Stomach (tissue), 8 donors: ENCODE measurements at regions not wholly inside any gene's neighbourhood (a gene's known extent, or its start where the extent isn't known, plus 50 kb on each side); places are given as distances from the start of the nearest gene placed in this dataset.

Source experiments
- DNase-seq, 2 donors: peaks; one replicate each; pipeline versions ENCODE4 v3.0.0 to v3.0.0-alpha.2; 2013 to 2019
- H3K27ac ChIP-seq, 5 donors: fragments of 200-600 bp in 4 of 5; sonication (generic) in 4 of 5; one replicate each; pipeline ENCODE4 v1.5.1; 2013 to 2019; ENCODE audit warnings: mild to moderate bottlenecking in 1 of 5, moderate library complexity in 1 of 5
- H3K27me3 ChIP-seq, 3 donors: fragments of 200-600 bp; sonication (generic); one replicate each; pipeline ENCODE4 v1.5.1; 2017 to 2019; ENCODE audit warnings: mixed run types in 1 of 3
- H3K36me3 ChIP-seq, 4 donors: fragments of 200-600 bp; sonication (generic); 1 replicate in 3 of 4; 2 replicates in 1 of 4; pipeline ENCODE4 v1.5.1; 2016 to 2019
- H3K4me1 ChIP-seq, 4 donors: fragments of 200-600 bp; sonication (generic); one replicate each; pipeline ENCODE4 v1.5.1; 2016 to 2019
- H3K4me3 ChIP-seq, 4 donors: fragments of 200-600 bp; sonication (generic) in 3 of 4; one replicate each; pipeline ENCODE4 v1.5.1; 2016 to 2019; ENCODE audit warnings: mild to moderate bottlenecking in 1 of 4
- H3K9me3 ChIP-seq, 4 donors: fragments of 200-600 bp; sonication (generic); one replicate each; pipeline ENCODE4 v1.5.1; 2016 to 2019
- CTCF ChIP-seq, 7 experiments: fragments of 450-650 bp in 4 of 7; fragments of 200-600 bp in 3 of 7; sonication (generic) in 3 of 7; IDR thresholded peaks; one replicate each; pipeline ENCODE4 v1.5.1; 2016 to 2019; ENCODE audit warnings: antibody characterized with exemption in 7 of 7, control low read depth in 2 of 7, mild to moderate bottlenecking in 1 of 7
- EP300 ChIP-seq: sonication (generic); formaldehyde crosslinking; IDR thresholded peaks from one replicate; pipeline ENCODE4 v1.6.1; 2017; ENCODE audit warnings: antibody characterized with exemption
- POLR2A ChIP-seq, 4 donors: fragments of 450-650 bp; IDR thresholded peaks; one replicate each; pipeline ENCODE4 v1.6.1; 2016; ENCODE audit warnings: antibody characterized with exemption in 4 of 4, control low read depth in 2 of 4, mild to moderate bottlenecking in 1 of 4, moderate library complexity in 1 of 4
- POLR2AphosphoS5 ChIP-seq, 3 donors: sonication (generic); formaldehyde crosslinking; IDR thresholded peaks; one replicate each; pipeline ENCODE4 v1.6.1; 2016; ENCODE audit warnings: antibody characterized with exemption in 3 of 3
- WGBS, 5 donors: extraction: QIAGEN DNeasy Blood & Tissue Kit in 3 of 5; methylation state at CpG; one replicate each; pipeline versions ENCODE4 v1.1.5 to v1.1.7; 2013 to 2018; 5-methylcytosine and 5-hydroxymethylcytosine counted together
- intact Hi-C: fragments of 100-400 bp; cut with DNase I; formaldehyde crosslinking; loops from one replicate; pipeline ENCODE4 v1.15.1; 2023; ENCODE audit warnings: low total_unique reads
- donor health status: healthy with polysubstance abuse.
- donor health status: Bipolar disorder and iron deficiency.
- donor health status: healthy.

- H3K27ac ChIP-seq: no peak overlapping the region
- no peaks in the 10 kb centered on the region for H3K36me3 ChIP-seq
- intact Hi-C loops: no loop called here
- H3K9me3 ChIP-seq: peaks cover 0 to 5% (median 2%) of the 10 kb centered on the region in 4 donors
- H3K4me3 ChIP-seq: no peak overlapping the region
- H3K27me3 ChIP-seq: no peaks in the 10 kb centered on the region
- TF ChIP-seq EP300: no peak
- no peak for TF ChIP-seq POLR2A (IDR thresholded peaks at IDR 0.05)
- TF ChIP-seq POLR2AphosphoS5 (IDR thresholded peaks at IDR 0.05): no peak
- TF ChIP-seq CTCF (IDR thresholded peaks at IDR 0.05): no peak
- no peak for DNase-seq
- no peaks in the 10 kb centered on the region for H3K4me1 ChIP-seq
Measured at GRCh38 chr11:127268932-127269331, 268.4 kb upstream of the KIRREL3 start.

- TF ChIP-seq POLR2AphosphoS5 (IDR thresholded peaks at IDR 0.05) (no peak), EP300 (no peak), POLR2A (IDR thresholded peaks at IDR 0.05) (no peak), CTCF (IDR thresholded peaks at IDR 0.05) (no peak)
- Histone ChIP-seq H3K27ac (no peak overlapping the region), H3K27me3 (no peaks in the 10 kb centered on the region), H3K9me3 (peaks cover 0 to 5% (median 2%) of the 10 kb centered on the region in 4 donors), H3K4me3 (no peak overlapping the region), H3K36me3 (no peaks in the 10 kb centered on the region), H3K4me1 (no peaks in the 10 kb centered on the region)
- DNase-seq: no peak
- intact Hi-C loops: no loop called here
- 59 to 83% (median 76%) methylated on average over 7 of the region's 7 CpGs for WGBS, 5 donors
Measured at GRCh38 chr11:127268521-127268920, 268.0 kb upstream of the KIRREL3 start.

- intact Hi-C loops: no loop called here
- DNase-seq: no peak
- WGBS, 5 donors: 43 to 76% (median 65%) methylated on average over 1 of the region's 1 CpG
- Histone ChIP-seq H3K4me1 (no peaks in the 10 kb centered on the region), H3K4me3 (no peak overlapping the region), H3K27ac (no peak overlapping the region), H3K36me3 (no peaks in the 10 kb centered on the region), H3K9me3 (no peaks in the 10 kb centered on the region), H3K27me3 (no peaks in the 10 kb centered on the region)
- TF ChIP-seq POLR2AphosphoS5 (IDR thresholded peaks at IDR 0.05) (no peak), EP300 (no peak), POLR2A (IDR thresholded peaks at IDR 0.05) (no peak), CTCF (IDR thresholded peaks at IDR 0.05) (no peak)
Measured at GRCh38 chr11:127259102-127259501, 258.5 kb upstream of the KIRREL3 start.

- H3K27ac ChIP-seq: no peak overlapping the region
- H3K9me3 ChIP-seq: no peaks in the 10 kb centered on the region
- intact Hi-C loops: no loop called here
- H3K4me3 ChIP-seq: no peak overlapping the region
- peak in 1 of 2 donors; percentile 41 for DNase-seq
- WGBS, 5 donors: 58 to 70% (median 64%) methylated on average over 4 to 6 of the region's 6 CpGs
- no peaks in the 10 kb centered on the region for H3K36me3 ChIP-seq
- H3K4me1 ChIP-seq: no peaks in the 10 kb centered on the region
- TF ChIP-seq EP300 (no peak), POLR2AphosphoS5 (IDR thresholded peaks at IDR 0.05) (no peak), POLR2A (IDR thresholded peaks at IDR 0.05) (no peak), CTCF (IDR thresholded peaks at IDR 0.05) (no peak)
- H3K27me3 ChIP-seq: no peaks in the 10 kb centered on the region
Measured at GRCh38 chr11:127255209-127255608, 254.6 kb upstream of the KIRREL3 start.
